Erythroblast (primary cell): ENCODE measurements at regions not wholly inside any gene's neighbourhood (a gene's known extent, or its start where the extent isn't known, plus 50 kb on each side); places are given as distances from the start of the nearest gene placed in this dataset.

Experiments
- GATA1 ChIP-seq: IDR thresholded peaks from 2 replicates; pipeline ENCODE4 v1.6.1; 2011; ENCODE audit warnings: low read depth, mild to moderate bottlenecking, control low read depth, low read length, moderate library complexity
- POLR2A ChIP-seq: IDR thresholded peaks from 2 replicates; pipeline ENCODE4 v1.6.1; 2011; ENCODE audit warnings: mild to moderate bottlenecking, low read length

DNA sequence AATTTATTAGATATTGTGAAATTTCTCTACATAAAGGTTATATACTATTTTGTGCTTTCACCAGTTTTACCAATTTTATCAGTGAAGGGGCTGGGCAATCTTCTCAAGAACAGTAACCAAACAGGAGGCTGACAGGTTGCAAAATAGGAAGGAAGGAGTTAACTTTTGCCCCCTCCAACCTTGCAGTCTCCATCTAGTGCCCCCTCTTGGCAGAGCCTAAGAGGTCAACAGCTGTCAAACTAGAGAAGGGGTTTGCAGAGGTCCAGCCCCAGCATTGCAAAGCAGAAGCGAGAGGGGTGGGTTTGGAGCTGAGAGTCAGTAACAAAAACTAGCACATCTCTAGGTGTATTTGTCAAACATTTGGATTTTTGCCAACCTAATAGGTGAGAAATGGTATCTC is 391.0 kb downstream of the CDC5L start:
- no peak for TF ChIP-seq POLR2A
- TF ChIP-seq GATA1: no peak
